OCI-LY7 (cell line): ENCODE measurements at regions not wholly inside any gene's neighbourhood (a gene's known extent, or its start where the extent isn't known, plus 50 kb on each side); places are given as distances from the start of the nearest gene placed in this dataset.

Experiments used
- BruUV-seq: library from RNA; stranded (reverse); fragments of 400-500 nt; replicated peaks from 2 replicates; lab custom pipeline; 2021; lab: Mats Ljungman, UMichigan
- CTCF ChIA-PET: fragments of 300-600 bp; sonication (Branson Sonifier 250); formaldehyde crosslinking; loops from one replicate; lab custom pipeline; 2022; ENCODE audit warnings: antibody characterized with exemption; ENCODE audit not compliant: unreplicated experiment; lab: Charles Lee
- POLR2A ChIA-PET: fragments of 300-600 bp; sonication (Branson Sonifier 250); formaldehyde crosslinking; loops from one replicate; lab custom pipeline; 2022; ENCODE audit warnings: antibody characterized with exemption; lab: Charles Lee
- DNase-seq: peaks from one replicate; pipeline ENCODE4 v3.0.0-alpha.2; 2015; ENCODE audit warnings: low spot score
- H2AFZ ChIP-seq: fragments of 200-600 bp; sonication (generic), shearing (Covaris generic); 2 replicates; pipeline ENCODE4 v1.6.1; 2014; ENCODE audit warnings: mild to moderate bottlenecking, antibody characterized with exemption, low read length, moderate library complexity
- H3K27ac ChIP-seq: fragments of 200-600 bp; sonication (generic); 2 replicates; pipeline ENCODE4 v1.5.1; 2014; ENCODE audit warnings: mixed run types, low read depth, mild to moderate bottlenecking, moderate library complexity, low read length, inconsistent platforms; ENCODE audit not compliant: poor library complexity, severe bottlenecking
- H3K36me3 ChIP-seq: fragments of 200-600 bp; sonication (generic); 2 replicates; pipeline ENCODE4 v1.6.1; 2014; ENCODE audit warnings: mild to moderate bottlenecking, antibody characterized with exemption, low read length, moderate library complexity, mixed read lengths; ENCODE audit not compliant: insufficient read depth
- H3K4me1 ChIP-seq: fragments of 200-600 bp; sonication (generic); 2 replicates; pipeline ENCODE4 v1.5.1; 2014; ENCODE audit warnings: mild to moderate bottlenecking, low read length; ENCODE audit not compliant: insufficient read depth, poor library complexity, severe bottlenecking
- H3K4me2 ChIP-seq: fragments of 200-600 bp; sonication (generic); 2 replicates; pipeline ENCODE4 v1.6.1; 2014; ENCODE audit warnings: mild to moderate bottlenecking, low read length
- H3K4me3 ChIP-seq: fragments of 200-600 bp; sonication (generic); 2 replicates; pipeline ENCODE4 v1.5.1; 2014; ENCODE audit warnings: mild to moderate bottlenecking, low read depth, low read length; ENCODE audit not compliant: poor library complexity, severe bottlenecking
- H3K79me2 ChIP-seq: fragments of 200-600 bp; sonication (generic); 2 replicates; pipeline ENCODE4 v1.6.1; 2016; ENCODE audit warnings: low read depth, mild to moderate bottlenecking, low read length, moderate library complexity, mixed read lengths; ENCODE audit not compliant: insufficient read depth
- H3K9me2 ChIP-seq: fragments of 200-600 bp; sonication (generic); 2 replicates; pipeline ENCODE4 v1.6.1; 2016; ENCODE audit warnings: mild to moderate bottlenecking, low read length, mixed read lengths; ENCODE audit not compliant: insufficient read depth
- H3K9me3 ChIP-seq: fragments of 200-600 bp; sonication (generic); 2 replicates; pipeline ENCODE4 v1.6.1; 2014; ENCODE audit warnings: mild to moderate bottlenecking, mixed run types, low read length, mixed read lengths
- H4K20me1 ChIP-seq: fragments of 200-600 bp; sonication (generic); 2 replicates; pipeline ENCODE4 v1.6.1; 2014; ENCODE audit warnings: mild to moderate bottlenecking, antibody characterized with exemption, low read length, moderate library complexity, mixed read lengths; ENCODE audit not compliant: insufficient read depth
- CTCF ChIP-seq: fragments of 200-600 bp; sonication (generic); conservative IDR thresholded peaks from 2 replicates; pipeline ENCODE4 v1.5.1; 2014; ENCODE audit warnings: mild to moderate bottlenecking, antibody characterized with exemption, low read length, moderate library complexity, mixed read lengths
- EZH2phosphoT487 ChIP-seq: fragments of 200-600 bp; sonication (generic); IDR thresholded peaks from 2 replicates; pipeline ENCODE4 v1.6.1; 2018; ENCODE audit warnings: low read depth, borderline replicate concordance, mild to moderate bottlenecking, mixed run types, antibody characterized with exemption, low read length, moderate library complexity, mixed read lengths
- intact Hi-C: fragments of 100-400 bp; cut with micrococcal nuclease; formaldehyde crosslinking; loops from one replicate; pipeline ENCODE4 v1.10.0; 2022; ENCODE audit not compliant: unreplicated experiment

DNA sequence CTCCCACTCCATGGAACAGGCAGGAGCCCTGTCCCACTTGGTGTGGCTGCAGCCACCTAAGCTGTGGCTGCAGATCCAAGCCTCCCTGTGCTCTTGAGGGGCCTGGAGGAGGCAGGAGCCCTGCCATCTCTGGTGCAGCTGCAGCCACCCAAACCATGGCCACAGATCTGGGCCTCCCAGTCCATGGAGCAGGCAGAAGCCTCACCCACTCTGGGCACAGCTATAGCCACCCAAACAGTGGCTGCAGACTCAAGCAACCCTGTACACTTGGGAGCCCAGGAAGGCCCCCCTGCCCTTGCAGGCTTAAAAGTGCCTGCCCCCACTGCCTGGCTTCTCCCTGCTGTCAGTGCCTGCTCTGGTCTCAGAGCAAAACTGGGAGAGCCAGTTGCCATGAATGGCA is 320.3 kb downstream of the RFPL4B start:
- Histone ChIP-seq H3K4me3 (no peak overlapping the region), H3K79me2 (no peaks in the 10 kb centered on the region), H3K4me1 (no peaks in the 10 kb centered on the region), H2AFZ (no peak overlapping the region), H3K4me2 (no peak overlapping the region), H3K9me3 (no peaks in the 10 kb centered on the region), H3K36me3 (no peaks in the 10 kb centered on the region), H4K20me1 (no peaks in the 10 kb centered on the region), H3K27ac (no peak overlapping the region), H3K9me2 (no peaks in the 10 kb centered on the region)
- ChIA-PET CTCF (no interaction called here), POLR2A (no interaction called here)
- no TSS peak for BruUV-seq
- DNase-seq = no peak
- TF ChIP-seq EZH2phosphoT487 = no peak
- no peak for TF ChIP-seq CTCF
- intact Hi-C loops = no loop called here

GRCh38 chr6:112680091-112680490 is 333.0 kb downstream of the RFPL4B start:
- CTCF ChIA-PET = no interaction called here

More at GRCh38 chr6:112680091-112680490, 333.0 kb downstream of the RFPL4B start:
- no peaks in the 10 kb centered on the region for H3K79me2 ChIP-seq
- H3K4me3 ChIP-seq = no peak overlapping the region
- H3K36me3 ChIP-seq = no peaks in the 10 kb centered on the region
- H3K9me2 ChIP-seq = no peaks in the 10 kb centered on the region
- POLR2A ChIA-PET = interaction anchor here (1.3 kb wide), 2 partner anchors 10 to 13 kb away, joined by 3 read pairs; no protein-coding TSS in a partner anchor
- no peak overlapping the region for H2AFZ ChIP-seq
- H3K27ac ChIP-seq = no peak overlapping the region
- no peaks in the 10 kb centered on the region for H4K20me1 ChIP-seq
- H3K9me3 ChIP-seq = no peaks in the 10 kb centered on the region
- DNase-seq = no peak
- intact Hi-C loops = no loop called here
- H3K4me1 ChIP-seq = no peaks in the 10 kb centered on the region
- no TSS peak for BruUV-seq
- TF ChIP-seq CTCF = no peak
- no peak for TF ChIP-seq EZH2phosphoT487
- no peak overlapping the region for H3K4me2 ChIP-seq
